ENCODE measurements at regions not wholly inside any gene's neighbourhood (a gene's known extent, or its start where the extent isn't known, plus 50 kb on each side); places are given as distances from the start of the nearest gene placed in this dataset.

- TF ChIP-seq, protein P1, sequence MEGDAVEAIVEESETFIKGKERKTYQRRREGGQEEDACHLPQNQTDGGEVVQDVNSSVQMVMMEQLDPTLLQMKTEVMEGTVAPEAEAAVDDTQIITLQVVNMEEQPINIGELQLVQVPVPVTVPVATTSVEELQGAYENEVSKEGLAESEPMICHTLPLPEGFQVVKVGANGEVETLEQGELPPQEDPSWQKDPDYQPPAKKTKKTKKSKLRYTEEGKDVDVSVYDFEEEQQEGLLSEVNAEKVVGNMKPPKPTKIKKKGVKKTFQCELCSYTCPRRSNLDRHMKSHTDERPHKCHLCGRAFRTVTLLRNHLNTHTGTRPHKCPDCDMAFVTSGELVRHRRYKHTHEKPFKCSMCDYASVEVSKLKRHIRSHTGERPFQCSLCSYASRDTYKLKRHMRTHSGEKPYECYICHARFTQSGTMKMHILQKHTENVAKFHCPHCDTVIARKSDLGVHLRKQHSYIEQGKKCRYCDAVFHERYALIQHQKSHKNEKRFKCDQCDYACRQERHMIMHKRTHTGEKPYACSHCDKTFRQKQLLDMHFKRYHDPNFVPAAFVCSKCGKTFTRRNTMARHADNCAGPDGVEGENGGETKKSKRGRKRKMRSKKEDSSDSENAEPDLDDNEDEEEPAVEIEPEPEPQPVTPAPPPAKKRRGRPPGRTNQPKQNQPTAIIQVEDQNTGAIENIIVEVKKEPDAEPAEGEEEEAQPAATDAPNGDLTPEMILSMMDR (IDR thresholded peaks at IDR 0.05; ENCODE audit: low read length) = peak; percentile 30; the same call in 1 of the 2 replicates
- no peak for TF ChIP-seq EZH2 (IDR thresholded peaks at IDR 0.05; ENCODE audit: borderline replicate concordance, low read length)
Observed at GRCh38 chrX:112147206-112147605, 64.6 kb upstream of the TRPC5 start.

Measured in OCI-LY1 (cell line).